Kidney (tissue), 13 donors: ENCODE measurements at regions not wholly inside any gene's neighbourhood (a gene's known extent, or its start where the extent isn't known, plus 50 kb on each side); places are given as distances from the start of the nearest gene placed in this dataset.

Source experiments
- DNase-seq, 5 donors: peaks; one replicate each; pipeline ENCODE4 v3.0.0-alpha.2; 2013 to 2020
- FAIRE-seq: peaks from 2 replicates; lab custom pipeline; 2012; peaks lifted over from hg19 to GRCh38; lab: Jason Lieb, UNC
- H3K27ac ChIP-seq, 2 donors: one replicate each; pipeline ENCODE4 v1.7.0; 2013; ENCODE audit warnings: low read depth in 2 of 2, low read length in 2 of 2, inconsistent platforms in 1 of 2
- H3K27me3 ChIP-seq: one replicate; pipeline ENCODE4 v1.7.1; 2013; ENCODE audit warnings: low read length, inconsistent platforms; ENCODE audit not compliant: control insufficient read depth, insufficient read depth
- H3K36me3 ChIP-seq, 3 donors: one replicate each; pipeline versions ENCODE4 v1.7.0 to v1.7.1; 2013; ENCODE audit warnings: low read length in 3 of 3, control low read depth in 1 of 3, inconsistent platforms in 1 of 3; ENCODE audit not compliant: insufficient read depth in 3 of 3, control insufficient read depth in 2 of 3
- H3K4me1 ChIP-seq, 3 donors: one replicate each; pipeline versions ENCODE4 v1.7.0 to v1.7.1; 2013; ENCODE audit warnings: low read length in 3 of 3, inconsistent platforms in 1 of 3, low read depth in 1 of 3; ENCODE audit not compliant: control insufficient read depth in 2 of 3, insufficient read depth in 2 of 3
- H3K4me3 ChIP-seq, 3 donors: one replicate each; pipeline versions ENCODE4 v1.7.0 to v1.8.1; 2013; ENCODE audit warnings: low read length in 3 of 3, control low read depth in 1 of 3, inconsistent platforms in 1 of 3
- H3K9ac ChIP-seq, 3 donors: one replicate each; pipeline versions ENCODE4 v1.7.0 to v1.7.1; 2013; ENCODE audit warnings: low read length in 3 of 3, control low read depth in 1 of 3, inconsistent platforms in 1 of 3
- H3K9me3 ChIP-seq, 3 donors: one replicate each; pipeline versions ENCODE4 v1.7.0 to v1.7.1; 2013; ENCODE audit warnings: low read length in 3 of 3, control low read depth in 1 of 3, inconsistent platforms in 1 of 3; ENCODE audit not compliant: control insufficient read depth in 2 of 3, insufficient read depth in 1 of 3
- intact Hi-C: fragments of 100-400 bp; cut with DNase I; formaldehyde crosslinking; loops from one replicate; pipeline ENCODE4 v1.11.1; 2022
- TF ChIP-seq, protein P1 (sequence below): IDR thresholded peaks from 3 replicates; pipeline ENCODE4 v1.5.1; 2012; ENCODE audit warnings: mild to moderate bottlenecking, moderate library complexity, borderline replicate concordance; ENCODE audit not compliant: insufficient read depth; ENCODE audit errors: extremely low read depth
- donor health status: control.
- donor health status: control.
- donor health status: control.
- donor health status: control.
- donor health status: control.
- donor health status: DM: yes; HTN: yes; CAD: no.
- donor health status: Normal renal cell carcinoma (clear cell type).

DNA sequence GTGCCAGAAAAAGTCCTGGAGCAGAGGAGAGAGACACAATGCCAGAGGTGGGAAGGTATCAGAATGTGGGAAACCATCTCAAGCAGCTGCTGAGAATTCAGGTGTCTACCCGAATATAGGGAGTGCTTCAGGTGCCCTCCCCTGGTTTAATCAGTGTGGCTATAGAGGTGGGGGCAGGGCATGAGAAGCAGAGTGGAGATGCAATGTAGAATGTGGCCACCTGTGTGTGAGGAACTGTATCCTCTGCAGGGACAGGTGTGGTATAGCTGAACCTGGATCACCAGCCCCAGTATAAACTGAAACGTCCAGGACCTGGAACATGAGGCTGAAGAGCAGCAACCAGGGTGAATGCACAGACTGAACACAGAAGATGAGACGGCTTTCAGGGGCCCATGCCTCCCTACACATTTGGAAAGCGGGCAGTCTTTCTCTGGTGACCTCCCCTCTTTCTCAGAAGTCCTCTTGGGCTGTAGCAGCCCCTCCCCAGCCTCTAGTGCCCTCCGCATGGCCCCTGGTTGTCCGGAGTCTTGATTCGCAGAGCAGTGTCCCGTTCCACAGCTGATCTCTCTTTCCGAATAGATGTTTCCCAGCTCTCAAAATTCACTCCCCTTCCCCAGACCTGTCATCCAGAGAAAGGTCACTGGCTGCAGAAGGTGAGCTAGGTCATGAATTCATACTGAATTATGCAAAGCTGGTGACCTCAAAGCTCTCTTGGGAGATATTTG lies 103.1 kb downstream of the ABHD5 start:
- no peaks in the 10 kb centered on the region for H3K27me3 ChIP-seq
- H3K27ac ChIP-seq: no peak overlapping the region
- H3K9me3 ChIP-seq: no peaks in the 10 kb centered on the region
- no peak overlapping the region for H3K9ac ChIP-seq
- no peaks in the 10 kb centered on the region for H3K4me1 ChIP-seq
- TF ChIP-seq, protein P1, sequence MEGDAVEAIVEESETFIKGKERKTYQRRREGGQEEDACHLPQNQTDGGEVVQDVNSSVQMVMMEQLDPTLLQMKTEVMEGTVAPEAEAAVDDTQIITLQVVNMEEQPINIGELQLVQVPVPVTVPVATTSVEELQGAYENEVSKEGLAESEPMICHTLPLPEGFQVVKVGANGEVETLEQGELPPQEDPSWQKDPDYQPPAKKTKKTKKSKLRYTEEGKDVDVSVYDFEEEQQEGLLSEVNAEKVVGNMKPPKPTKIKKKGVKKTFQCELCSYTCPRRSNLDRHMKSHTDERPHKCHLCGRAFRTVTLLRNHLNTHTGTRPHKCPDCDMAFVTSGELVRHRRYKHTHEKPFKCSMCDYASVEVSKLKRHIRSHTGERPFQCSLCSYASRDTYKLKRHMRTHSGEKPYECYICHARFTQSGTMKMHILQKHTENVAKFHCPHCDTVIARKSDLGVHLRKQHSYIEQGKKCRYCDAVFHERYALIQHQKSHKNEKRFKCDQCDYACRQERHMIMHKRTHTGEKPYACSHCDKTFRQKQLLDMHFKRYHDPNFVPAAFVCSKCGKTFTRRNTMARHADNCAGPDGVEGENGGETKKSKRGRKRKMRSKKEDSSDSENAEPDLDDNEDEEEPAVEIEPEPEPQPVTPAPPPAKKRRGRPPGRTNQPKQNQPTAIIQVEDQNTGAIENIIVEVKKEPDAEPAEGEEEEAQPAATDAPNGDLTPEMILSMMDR: no peak
- FAIRE-seq: no peak
- DNase-seq: no peak
- H3K36me3 ChIP-seq: no peaks in the 10 kb centered on the region
- no peak overlapping the region for H3K4me3 ChIP-seq
- intact Hi-C loops: no loop called here

DNA sequence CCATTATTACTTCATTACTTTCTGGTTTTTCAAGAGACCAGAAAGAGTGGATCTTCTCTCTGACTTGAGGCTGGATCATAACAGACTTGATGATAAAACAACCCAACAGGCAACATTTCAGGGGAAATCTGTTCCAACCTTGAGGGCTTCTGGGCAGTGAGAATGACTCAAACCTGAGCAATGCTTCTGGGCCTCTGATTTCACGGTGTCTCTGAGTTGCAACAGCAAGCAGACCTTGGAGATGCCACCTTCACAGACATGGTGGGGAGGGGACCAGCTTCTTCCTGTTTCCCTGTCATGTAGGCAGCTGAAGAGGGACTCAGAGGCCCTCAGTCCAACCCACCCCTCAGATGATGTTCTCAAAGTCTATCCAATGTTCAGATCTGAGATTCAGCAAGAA lies 104.0 kb downstream of the ABHD5 start:
- no peaks in the 10 kb centered on the region for H3K4me1 ChIP-seq
- H3K9ac ChIP-seq: no peak overlapping the region
- no peak overlapping the region for H3K4me3 ChIP-seq
- no peaks in the 10 kb centered on the region for H3K9me3 ChIP-seq
- TF ChIP-seq, protein P1: no peak
- no peaks in the 10 kb centered on the region for H3K27me3 ChIP-seq
- intact Hi-C loops: no loop called here
- DNase-seq (no peak), FAIRE-seq (no peak)
- no peaks in the 10 kb centered on the region for H3K36me3 ChIP-seq
- no peak overlapping the region for H3K27ac ChIP-seq

DNA sequence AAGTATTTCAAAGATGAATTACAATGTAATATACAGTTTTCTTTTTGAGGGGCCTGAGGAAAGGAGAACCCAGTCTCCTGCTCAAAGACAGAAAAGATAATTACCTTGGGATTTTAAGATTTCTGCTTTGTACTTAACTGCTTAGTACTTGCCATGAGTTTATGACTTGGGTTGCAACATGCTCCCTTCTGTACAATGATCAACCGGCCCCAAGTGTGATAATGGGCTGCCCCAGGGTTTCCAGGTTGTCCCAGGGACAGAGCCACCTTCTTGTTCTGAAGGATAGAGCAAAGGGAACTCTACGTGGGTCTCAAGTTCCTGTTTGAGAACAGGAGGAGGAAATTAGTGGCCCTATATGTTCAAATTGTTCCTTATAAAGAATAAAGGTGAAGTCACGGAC lies 104.8 kb downstream of the ABHD5 start:
- H3K36me3 ChIP-seq: no peaks in the 10 kb centered on the region
- TF ChIP-seq, protein P1: no peak
- DNase-seq: no peak
- intact Hi-C loops: no loop called here
- FAIRE-seq: no peak
- H3K9me3 ChIP-seq: peaks cover 0 to 1% (median 0%) of the 10 kb centered on the region in 3 donors
- no peak overlapping the region for H3K27ac ChIP-seq
- no peak overlapping the region for H3K4me3 ChIP-seq
- H3K9ac ChIP-seq: no peak overlapping the region
- no peaks in the 10 kb centered on the region for H3K27me3 ChIP-seq
- no peaks in the 10 kb centered on the region for H3K4me1 ChIP-seq
